ENCODE measurements at regions not wholly inside any gene's neighbourhood (a gene's known extent, or its start where the extent isn't known, plus 50 kb on each side); places are given as distances from the start of the nearest gene placed in this dataset.

GRCh38 chr1:223472057-223472456 is 78.8 kb downstream of the CCDC185 start:
- TF ChIP-seq CTCF (conservative IDR thresholded peaks at IDR 0.05; ENCODE audit: low read depth in 2 of 2), result no peak
- TF ChIP-seq JUNB (IDR thresholded peaks at IDR 0.05; ENCODE audit: unreplicated experiment), result no peak
- no peak for TF ChIP-seq REST (IDR thresholded peaks at IDR 0.05; ENCODE audit: unreplicated experiment)
